Keratinocyte (primary cell): ENCODE measurements at regions not wholly inside any gene's neighbourhood (a gene's known extent, or its start where the extent isn't known, plus 50 kb on each side); places are given as distances from the start of the nearest gene placed in this dataset.

Experiments
- DNase-seq: peaks from one replicate; pipeline ENCODE4 v3.0.0-alpha.2; 2011; ENCODE audit warnings: low read depth, missing footprints, low spot score
- FAIRE-seq: peaks from 2 replicates; lab custom pipeline; 2011; peaks lifted over from hg19 to GRCh38; lab: Jason Lieb, UNC
- H2AFZ ChIP-seq: 2 replicates; pipeline ENCODE4 v1.6.0; 2012; ENCODE audit warnings: low read length, control low read depth, inconsistent platforms; ENCODE audit not compliant: control insufficient read depth
- H3K27ac ChIP-seq: 2 replicates; pipeline ENCODE4 v1.5.1; 2011; ENCODE audit warnings: low read length; ENCODE audit not compliant: control insufficient read depth, insufficient read depth
- H3K27me3 ChIP-seq: 3 replicates; pipeline ENCODE4 v1.6.0; 2011; ENCODE audit warnings: low read length; ENCODE audit not compliant: control insufficient read depth, insufficient read depth; ENCODE audit errors: extremely low read depth
- H3K36me3 ChIP-seq, 2 experiments: 2 replicates in 1 of 2; 3 replicates in 1 of 2; pipeline ENCODE4 v1.5.1; 2011; ENCODE audit warnings: low read length in 2 of 2, mild to moderate bottlenecking in 1 of 2; ENCODE audit not compliant: control insufficient read depth in 2 of 2, insufficient read depth in 2 of 2; ENCODE audit errors: extremely low read depth in 1 of 2
- H3K4me1 ChIP-seq: 3 replicates; pipeline ENCODE4 v1.5.1; 2011; ENCODE audit warnings: low read length; ENCODE audit not compliant: control insufficient read depth, insufficient read depth; ENCODE audit errors: extremely low read depth
- H3K4me2 ChIP-seq: 3 replicates; pipeline ENCODE4 v1.6.0; 2011; ENCODE audit warnings: low read depth, low read length; ENCODE audit not compliant: control insufficient read depth, insufficient read depth; ENCODE audit errors: extremely low read depth
- H3K4me3 ChIP-seq, 3 experiments: fragments of 200-600 bp in 1 of 3; sonication (generic) in 1 of 3; 2 replicates in 2 of 3; 3 replicates in 1 of 3; pipeline ENCODE4 v1.5.1; 2011 to 2016; ENCODE audit warnings: low read length in 3 of 3, mild to moderate bottlenecking in 3 of 3, control low read depth in 2 of 3, inconsistent platforms in 1 of 3, low read depth in 1 of 3, mixed read lengths in 1 of 3, mixed run types in 1 of 3, moderate library complexity in 1 of 3; ENCODE audit not compliant: control insufficient read depth in 2 of 3, insufficient read depth in 2 of 3; ENCODE audit errors: extremely low read depth in 1 of 3
- H3K79me2 ChIP-seq: 2 replicates; pipeline ENCODE4 v1.6.0; 2012; ENCODE audit warnings: low read length; ENCODE audit not compliant: control insufficient read depth, insufficient read depth
- H3K9ac ChIP-seq: 3 replicates; pipeline ENCODE4 v1.6.0; 2011; ENCODE audit warnings: low read length; ENCODE audit not compliant: control insufficient read depth, insufficient read depth; ENCODE audit errors: extremely low read depth
- H3K9me1 ChIP-seq: 3 replicates; pipeline ENCODE4 v1.6.0; 2011; ENCODE audit warnings: low read length; ENCODE audit not compliant: control insufficient read depth, insufficient read depth; ENCODE audit errors: extremely low read depth
- H3K9me3 ChIP-seq: 2 replicates; pipeline ENCODE4 v1.5.1; 2012; ENCODE audit warnings: low read depth, low read length; ENCODE audit not compliant: control insufficient read depth
- H4K20me1 ChIP-seq: 3 replicates; pipeline ENCODE4 v1.6.0; 2011; ENCODE audit warnings: low read length; ENCODE audit not compliant: control insufficient read depth, insufficient read depth; ENCODE audit errors: extremely low read depth
- EZH2 ChIP-seq: IDR thresholded peaks from one replicate; pipeline ENCODE4 v1.6.1; 2012; ENCODE audit warnings: inconsistent platforms, mild to moderate bottlenecking, low read length, moderate library complexity
- dilution Hi-C: fragments of 300-500 bp; cut with MboI; formaldehyde crosslinking; loops from one replicate; pipeline ENCODE4 v1.7.0; 2020; ENCODE audit warnings: low sequenced_read_pairs; ENCODE audit not compliant: extremely low pct_ligation_motif_present
- TF ChIP-seq, protein P1 (sequence below), 3 experiments: IDR thresholded peaks in 1 of 3; conservative IDR thresholded peaks in 1 of 3; optimal IDR thresholded peaks in 1 of 3; 2 replicates in 2 of 3; 3 replicates in 1 of 3; pipeline versions ENCODE3 to v1.5.1; 2011; ENCODE audit warnings: low read length in 3 of 3, mild to moderate bottlenecking in 3 of 3, moderate library complexity in 2 of 3, control low read depth in 1 of 3, inconsistent platforms in 1 of 3; ENCODE audit not compliant: insufficient read depth in 2 of 3; ENCODE audit errors: extremely low read depth in 1 of 3

DNA sequence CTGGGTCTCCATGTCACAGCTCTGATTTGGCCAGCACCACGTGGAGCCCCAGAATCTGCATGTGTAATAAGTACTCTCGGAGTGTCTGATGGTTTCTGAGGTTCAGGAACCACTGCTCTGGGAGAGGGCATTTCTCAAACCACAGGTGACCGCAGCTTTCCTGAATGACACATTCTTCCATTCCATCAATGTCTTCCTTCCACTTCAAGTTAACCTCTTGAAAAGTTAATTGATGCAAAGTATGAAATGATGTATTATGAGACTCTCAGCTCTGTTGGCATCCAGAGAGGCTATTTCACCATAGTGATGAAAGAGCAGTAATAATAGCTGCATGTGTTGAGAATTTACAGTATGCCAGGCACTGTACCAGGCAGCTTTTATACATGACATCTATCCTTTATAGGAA is 61.3 kb upstream of the CRIM1 start:
- Histone ChIP-seq H3K79me2 (no peaks in the 10 kb centered on the region), H3K4me3 (no peak overlapping the region), H3K4me1 (no peaks in the 10 kb centered on the region), H3K9ac (no peak overlapping the region), H2AFZ (no peak overlapping the region), H4K20me1 (no peaks in the 10 kb centered on the region), H3K9me3 (no peaks in the 10 kb centered on the region), H3K36me3 (no peaks in the 10 kb centered on the region), H3K4me2 (no peak overlapping the region), H3K9me1 (no peaks in the 10 kb centered on the region), H3K27ac (no peak overlapping the region), H3K27me3 (no peaks in the 10 kb centered on the region)
- TF ChIP-seq EZH2, result no peak
- TF ChIP-seq, protein P1, sequence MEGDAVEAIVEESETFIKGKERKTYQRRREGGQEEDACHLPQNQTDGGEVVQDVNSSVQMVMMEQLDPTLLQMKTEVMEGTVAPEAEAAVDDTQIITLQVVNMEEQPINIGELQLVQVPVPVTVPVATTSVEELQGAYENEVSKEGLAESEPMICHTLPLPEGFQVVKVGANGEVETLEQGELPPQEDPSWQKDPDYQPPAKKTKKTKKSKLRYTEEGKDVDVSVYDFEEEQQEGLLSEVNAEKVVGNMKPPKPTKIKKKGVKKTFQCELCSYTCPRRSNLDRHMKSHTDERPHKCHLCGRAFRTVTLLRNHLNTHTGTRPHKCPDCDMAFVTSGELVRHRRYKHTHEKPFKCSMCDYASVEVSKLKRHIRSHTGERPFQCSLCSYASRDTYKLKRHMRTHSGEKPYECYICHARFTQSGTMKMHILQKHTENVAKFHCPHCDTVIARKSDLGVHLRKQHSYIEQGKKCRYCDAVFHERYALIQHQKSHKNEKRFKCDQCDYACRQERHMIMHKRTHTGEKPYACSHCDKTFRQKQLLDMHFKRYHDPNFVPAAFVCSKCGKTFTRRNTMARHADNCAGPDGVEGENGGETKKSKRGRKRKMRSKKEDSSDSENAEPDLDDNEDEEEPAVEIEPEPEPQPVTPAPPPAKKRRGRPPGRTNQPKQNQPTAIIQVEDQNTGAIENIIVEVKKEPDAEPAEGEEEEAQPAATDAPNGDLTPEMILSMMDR (optimal IDR thresholded peaks at IDR 0.05 in 1 of 3, IDR thresholded peaks at IDR 0.05 in 1 of 3, conservative IDR thresholded peaks at IDR 0.05 in 1 of 3; ENCODE audit: extremely low read depth in 1 of 3, insufficient read depth in 2 of 3, low read length in 3 of 3), result no peak
- dilution Hi-C loops, result no loop called here
- no peak for DNase-seq
- no peak for FAIRE-seq

DNA sequence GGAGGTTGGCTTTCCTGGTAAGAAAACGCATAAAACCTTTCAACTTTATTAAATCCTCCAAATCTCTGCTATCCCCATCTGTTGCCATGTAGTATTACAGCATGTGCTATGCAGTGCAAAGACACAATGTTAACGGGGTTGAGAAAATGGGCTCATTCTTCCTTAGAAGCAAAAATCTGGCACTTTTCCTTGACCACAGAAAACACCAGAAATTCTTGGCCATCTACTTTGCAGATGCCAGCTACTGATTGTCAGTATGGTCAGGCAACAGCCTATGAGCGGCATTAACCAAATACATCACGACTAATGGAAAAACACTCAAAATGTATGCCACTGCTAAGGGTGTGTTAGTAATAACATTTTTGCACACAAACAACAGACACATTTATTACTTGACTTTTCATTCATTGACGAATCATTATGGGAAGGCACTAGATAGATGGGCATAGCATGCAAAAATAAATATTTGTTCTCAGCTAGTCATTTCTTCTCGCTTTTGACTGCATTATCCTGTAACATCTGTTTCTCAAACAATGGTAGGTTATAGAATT is 65.2 kb upstream of the CRIM1 start:
- DNase-seq (no peak), FAIRE-seq (no peak)
- H3K4me2 ChIP-seq, result no peak overlapping the region
- no peaks in the 10 kb centered on the region for H3K9me1 ChIP-seq
- H3K9ac ChIP-seq, result no peak overlapping the region
- H3K79me2 ChIP-seq, result no peaks in the 10 kb centered on the region
- H3K36me3 ChIP-seq, result no peaks in the 10 kb centered on the region
- no peak overlapping the region for H3K27ac ChIP-seq
- dilution Hi-C loops, result no loop called here
- no peaks in the 10 kb centered on the region for H3K27me3 ChIP-seq
- no peaks in the 10 kb centered on the region for H3K4me1 ChIP-seq
- H4K20me1 ChIP-seq, result no peaks in the 10 kb centered on the region
- H3K9me3 ChIP-seq, result no peaks in the 10 kb centered on the region
- no peak for TF ChIP-seq EZH2
- TF ChIP-seq, protein P1 (optimal IDR thresholded peaks at IDR 0.05 in 1 of 3, IDR thresholded peaks at IDR 0.05 in 1 of 3, conservative IDR thresholded peaks at IDR 0.05 in 1 of 3; ENCODE audit: extremely low read depth in 1 of 3, insufficient read depth in 2 of 3, low read length in 3 of 3), result no peak
- H3K4me3 ChIP-seq, result no peak overlapping the region
- H2AFZ ChIP-seq, result no peak overlapping the region
